Smooth muscle cell (in vitro differentiated cells): ENCODE measurements at regions not wholly inside any gene's neighbourhood (a gene's known extent, or its start where the extent isn't known, plus 50 kb on each side); places are given as distances from the start of the nearest gene placed in this dataset.
A peak's percentile ranks its signal among the peaks of the same experiment; 100 is the strongest.

ENCODE experiments used
- DNase-seq: peaks from one replicate; lab custom pipeline; 2025; ENCODE audit not compliant: unreplicated experiment; lab: John Stamatoyannopoulos, UW
- H2AFZ ChIP-seq: fragments of 200-600 bp; sonication (generic); 2 replicates; pipeline ENCODE4 v1.6.0; 2016; ENCODE audit warnings: antibody characterized with exemption, low read depth, mild to moderate bottlenecking
- H3F3A ChIP-seq: fragments of 200-600 bp; sonication (generic); 2 replicates; pipeline ENCODE4 v1.6.0; 2017; ENCODE audit warnings: antibody characterized with exemption, low read depth
- H3K27ac ChIP-seq: fragments of 200-600 bp; sonication (generic); 2 replicates; pipeline ENCODE4 v1.5.1; 2016; ENCODE audit warnings: low read depth, mild to moderate bottlenecking
- H3K27me3 ChIP-seq: fragments of 200-600 bp; sonication (generic); 2 replicates; pipeline ENCODE4 v1.6.1; 2016; ENCODE audit warnings: low read depth, mild to moderate bottlenecking
- H3K36me3 ChIP-seq: fragments of 200-600 bp; sonication (generic); 2 replicates; pipeline ENCODE4 v1.5.1; 2016; ENCODE audit warnings: low read depth
- H3K4me1 ChIP-seq: fragments of 200-600 bp; sonication (generic); 2 replicates; pipeline ENCODE4 v1.5.1; 2016; ENCODE audit warnings: low read depth
- H3K4me2 ChIP-seq: fragments of 200-600 bp; sonication (generic); 2 replicates; pipeline ENCODE4 v1.6.0; 2016; ENCODE audit warnings: mild to moderate bottlenecking
- H3K4me3 ChIP-seq: fragments of 200-600 bp; sonication (generic); 2 replicates; pipeline ENCODE4 v1.5.1; 2016; ENCODE audit warnings: mild to moderate bottlenecking
- H3K79me2 ChIP-seq: fragments of 200-600 bp; sonication (generic); 2 replicates; pipeline ENCODE4 v1.6.0; 2016; ENCODE audit warnings: low read depth, mild to moderate bottlenecking
- H3K9ac ChIP-seq: fragments of 200-600 bp; sonication (generic); 2 replicates; pipeline ENCODE4 v1.6.0; 2016; ENCODE audit warnings: low read depth
- H3K9me3 ChIP-seq: fragments of 200-600 bp; sonication (generic); replicated peaks from 2 replicates; pipeline ENCODE4 v1.5.1; 2016; ENCODE audit warnings: low read depth
- H4K20me1 ChIP-seq: fragments of 200-600 bp; sonication (generic); 2 replicates; pipeline ENCODE4 v1.6.0; 2016; ENCODE audit warnings: low read depth
- WGBS: methylation state at CpG from one replicate; pipeline ENCODE4 v1.1.7; 2016; ENCODE audit warnings: low lambda C conversion rate; 5-methylcytosine and 5-hydroxymethylcytosine counted together
- TF ChIP-seq, protein P1 (sequence below): fragments of 200-600 bp; sonication (generic); IDR thresholded peaks from 2 replicates; pipeline ENCODE4 v1.5.1; 2017; ENCODE audit warnings: borderline replicate concordance, mild to moderate bottlenecking, antibody characterized with exemption; ENCODE audit not compliant: insufficient read depth, poor library complexity, severe bottlenecking

DNA sequence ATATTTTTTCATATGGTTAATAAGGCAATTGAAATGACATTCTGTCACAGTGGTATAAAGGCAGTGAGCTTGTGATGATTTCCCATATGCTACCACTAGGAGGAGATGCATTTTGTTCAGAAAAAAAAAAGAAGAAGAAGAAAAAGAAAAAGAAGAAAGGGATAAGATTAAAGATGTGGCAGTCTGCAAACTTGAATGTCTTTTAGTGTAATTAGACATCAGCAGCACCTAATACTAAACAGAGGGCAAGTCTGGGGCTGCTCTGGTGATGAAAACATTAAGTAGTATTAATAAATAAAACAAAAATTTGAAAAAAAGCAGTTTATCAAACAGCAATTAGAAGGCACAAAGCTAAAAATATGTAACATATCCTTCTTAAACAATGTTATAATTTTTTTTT is 95.4 kb upstream of the DEFB112 start:
- Histone ChIP-seq H3K4me1 (no peaks in the 10 kb centered on the region), H3K27ac (no peak overlapping the region)

DNA sequence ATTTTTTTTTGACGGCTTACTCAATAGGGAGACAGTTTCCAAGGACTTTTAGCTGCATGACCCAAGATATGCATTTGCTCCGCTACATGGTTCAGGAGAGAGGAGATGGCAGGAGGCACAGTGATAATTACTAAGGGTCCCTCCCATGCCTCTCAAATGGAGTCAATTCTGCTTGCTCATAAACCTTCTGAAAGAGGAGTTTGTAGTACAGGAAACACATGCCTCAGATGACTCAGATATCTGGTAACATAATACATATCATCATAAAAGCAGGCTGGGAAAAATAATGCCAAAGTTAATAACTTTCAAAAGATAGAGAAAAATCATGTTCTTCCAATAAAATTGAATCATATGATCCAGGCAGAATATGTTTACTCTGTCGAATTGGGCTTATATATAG is 97.6 kb upstream of the DEFB112 start:
- 82% methylated on average over 3 of the region's 3 CpGs for WGBS
- no peak overlapping the region for H2AFZ ChIP-seq
- TF ChIP-seq, protein P1, sequence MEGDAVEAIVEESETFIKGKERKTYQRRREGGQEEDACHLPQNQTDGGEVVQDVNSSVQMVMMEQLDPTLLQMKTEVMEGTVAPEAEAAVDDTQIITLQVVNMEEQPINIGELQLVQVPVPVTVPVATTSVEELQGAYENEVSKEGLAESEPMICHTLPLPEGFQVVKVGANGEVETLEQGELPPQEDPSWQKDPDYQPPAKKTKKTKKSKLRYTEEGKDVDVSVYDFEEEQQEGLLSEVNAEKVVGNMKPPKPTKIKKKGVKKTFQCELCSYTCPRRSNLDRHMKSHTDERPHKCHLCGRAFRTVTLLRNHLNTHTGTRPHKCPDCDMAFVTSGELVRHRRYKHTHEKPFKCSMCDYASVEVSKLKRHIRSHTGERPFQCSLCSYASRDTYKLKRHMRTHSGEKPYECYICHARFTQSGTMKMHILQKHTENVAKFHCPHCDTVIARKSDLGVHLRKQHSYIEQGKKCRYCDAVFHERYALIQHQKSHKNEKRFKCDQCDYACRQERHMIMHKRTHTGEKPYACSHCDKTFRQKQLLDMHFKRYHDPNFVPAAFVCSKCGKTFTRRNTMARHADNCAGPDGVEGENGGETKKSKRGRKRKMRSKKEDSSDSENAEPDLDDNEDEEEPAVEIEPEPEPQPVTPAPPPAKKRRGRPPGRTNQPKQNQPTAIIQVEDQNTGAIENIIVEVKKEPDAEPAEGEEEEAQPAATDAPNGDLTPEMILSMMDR: no peak
- no peak overlapping the region for H3K9ac ChIP-seq
- H3K79me2 ChIP-seq: no peaks in the 10 kb centered on the region
- no peak overlapping the region for H3K4me3 ChIP-seq
- H4K20me1 ChIP-seq: no peaks in the 10 kb centered on the region
- H3K27me3 ChIP-seq: no peaks in the 10 kb centered on the region
- no peak overlapping the region for H3K27ac ChIP-seq
- no peaks in the 10 kb centered on the region for H3K4me1 ChIP-seq
- H3F3A ChIP-seq: no peaks in the 10 kb centered on the region
- no peak overlapping the region for H3K4me2 ChIP-seq
- H3K36me3 ChIP-seq: no peaks in the 10 kb centered on the region
- no peak for DNase-seq
- H3K9me3 ChIP-seq: no peaks in the 10 kb centered on the region

More for the DNA sequence above, 95.4 kb upstream of the DEFB112 start:
- Histone ChIP-seq H3K79me2 (no peaks in the 10 kb centered on the region), H3K9ac (no peak overlapping the region), H3K9me3 (no peaks in the 10 kb centered on the region), H4K20me1 (no peaks in the 10 kb centered on the region), H3K4me3 (no peak overlapping the region), H2AFZ (no peak overlapping the region), H3F3A (no peaks in the 10 kb centered on the region), H3K27me3 (no peaks in the 10 kb centered on the region), H3K36me3 (no peaks in the 10 kb centered on the region), H3K4me2 (no peak overlapping the region)
- no peak for DNase-seq
- TF ChIP-seq, protein P1: peak; percentile 69

DNA sequence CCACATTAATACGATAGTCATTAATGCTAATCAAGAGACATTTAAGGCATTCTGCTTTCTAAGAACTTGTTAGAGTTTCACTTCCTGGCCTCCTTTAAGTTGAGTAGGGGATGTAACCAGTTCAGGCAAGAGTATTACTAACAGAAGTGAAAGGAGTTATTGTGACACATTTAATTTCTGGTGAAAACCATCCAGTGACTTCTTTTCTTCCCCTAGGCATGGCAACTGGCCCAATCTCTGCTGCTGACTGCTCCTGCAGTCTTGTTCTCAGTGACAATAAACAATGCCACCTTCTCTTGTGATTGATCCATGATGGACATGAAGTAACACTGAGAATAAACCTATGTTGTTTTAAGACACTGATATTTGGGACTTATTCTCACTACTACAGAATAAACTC is 130.9 kb upstream of the DEFB112 start:
- Histone ChIP-seq H3F3A (no peaks in the 10 kb centered on the region), H4K20me1 (no peaks in the 10 kb centered on the region), H3K79me2 (no peaks in the 10 kb centered on the region), H2AFZ (no peak overlapping the region), H3K36me3 (no peaks in the 10 kb centered on the region), H3K9me3 (no peaks in the 10 kb centered on the region), H3K27me3 (no peaks in the 10 kb centered on the region), H3K27ac (no peak overlapping the region), H3K4me3 (no peak overlapping the region), H3K9ac (no peak overlapping the region), H3K4me2 (no peak overlapping the region), H3K4me1 (no peaks in the 10 kb centered on the region)
- DNase-seq: no peak
- 86% methylated on average over 1 of the region's 1 CpG for WGBS
- TF ChIP-seq, protein P1: no peak

DNA sequence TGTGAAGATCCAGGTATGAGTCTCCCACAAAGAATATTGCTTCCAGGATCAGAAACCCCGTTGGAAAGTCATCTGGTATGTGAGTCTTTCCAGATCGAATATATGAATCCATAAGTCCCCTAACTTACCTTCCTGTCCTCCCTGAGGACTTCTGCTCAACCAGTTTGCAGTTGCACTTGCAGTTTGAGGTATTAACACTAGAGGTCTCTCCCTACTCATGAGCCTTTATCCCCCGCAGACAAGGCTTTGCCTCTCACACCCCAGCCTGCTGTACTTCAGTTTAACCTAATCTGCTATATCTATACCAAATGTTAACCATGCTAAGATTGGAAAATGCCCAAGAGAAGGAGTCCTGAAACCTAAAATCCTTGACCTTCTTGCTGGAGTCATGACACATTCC is 135.3 kb upstream of the DEFB112 start:
- Histone ChIP-seq H3K79me2 (no peaks in the 10 kb centered on the region), H3K4me3 (no peak overlapping the region), H3K36me3 (no peaks in the 10 kb centered on the region), H3K9ac (no peak overlapping the region), H3F3A (no peaks in the 10 kb centered on the region), H4K20me1 (no peaks in the 10 kb centered on the region), H3K27ac (no peak overlapping the region), H3K27me3 (no peaks in the 10 kb centered on the region), H2AFZ (no peak overlapping the region), H3K9me3 (no peaks in the 10 kb centered on the region), H3K4me1 (peaks cover 7% of the 10 kb centered on the region), H3K4me2 (no peak overlapping the region)
- 35% methylated on average over 3 of the region's 3 CpGs for WGBS
- TF ChIP-seq, protein P1: no peak
- no peak for DNase-seq
